Upper lobe of left lung (tissue), 6 donors: ENCODE measurements at regions not wholly inside any gene's neighbourhood (a gene's known extent, or its start where the extent isn't known, plus 50 kb on each side); places are given as distances from the start of the nearest gene placed in this dataset.

Experiments used
- ATAC-seq, 2 donors: fragments of 200-7000 bp; cut with Tn5 transposase; one replicate each; pipeline ENCODE4 v1.9.1; 2022; ENCODE audit warnings: mild to moderate bottlenecking in 2 of 2, moderate library complexity in 2 of 2; ENCODE audit not compliant: low FRiP score in 2 of 2
- DNase-seq, 2 donors: peaks; one replicate each; pipeline ENCODE4 v3.0.0-alpha.2; 2019 to 2020
- H3K27ac ChIP-seq, 4 donors: fragments of 200-600 bp; sonication (generic); one replicate each; pipeline ENCODE4 v1.5.1; 2016 to 2019
- H3K27me3 ChIP-seq, 4 donors: fragments of 200-600 bp; sonication (generic); one replicate each; pipeline ENCODE4 v1.5.1; 2017 to 2019
- H3K36me3 ChIP-seq, 4 donors: fragments of 200-600 bp; sonication (generic); one replicate each; pipeline ENCODE4 v1.5.1; 2016 to 2019
- H3K4me1 ChIP-seq, 4 donors: fragments of 200-600 bp; sonication (generic); one replicate each; pipeline ENCODE4 v1.5.1; 2018 to 2019
- H3K4me3 ChIP-seq, 4 donors: fragments of 200-600 bp; sonication (generic); one replicate each; pipeline ENCODE4 v1.5.1; 2017 to 2019; ENCODE audit warnings: mild to moderate bottlenecking in 2 of 4, moderate library complexity in 1 of 4
- H3K9me3 ChIP-seq, 4 donors: fragments of 200-600 bp; sonication (generic); one replicate each; pipeline ENCODE4 v1.5.1; 2018 to 2019
- EP300 ChIP-seq, 4 donors: sonication (generic); formaldehyde crosslinking; IDR thresholded peaks; one replicate each; pipeline ENCODE4 v1.5.1; 2017; ENCODE audit warnings: antibody characterized with exemption in 4 of 4, control low read depth in 2 of 4
- POLR2A ChIP-seq, 4 donors: fragments of 450-650 bp; IDR thresholded peaks; one replicate each; pipeline ENCODE4 v1.5.1; 2016 to 2017; ENCODE audit warnings: antibody characterized with exemption in 4 of 4, mild to moderate bottlenecking in 2 of 4
- POLR2AphosphoS5 ChIP-seq, 2 donors: sonication (generic); formaldehyde crosslinking; IDR thresholded peaks; one replicate each; pipeline ENCODE4 v1.5.1; 2017; ENCODE audit warnings: antibody characterized with exemption in 2 of 2
- WGBS, 2 donors: methylation state at CpG; one replicate each; pipeline ENCODE4 v1.1.5; 2017 to 2018; 5-methylcytosine and 5-hydroxymethylcytosine counted together
- TF ChIP-seq, protein P1 (sequence below), 6 experiments: fragments of 450-650 bp in 4 of 6; fragments of 200-600 bp in 2 of 6; sonication (generic) in 2 of 6; IDR thresholded peaks; one replicate each; pipeline ENCODE4 v1.5.1; 2016 to 2019; ENCODE audit warnings: antibody characterized with exemption in 6 of 6
- donor health status: DM: no; HTN: no; CAD: no; lungs with moderate emphysema.
- donor health status: DM: no; HTN: yes; CAD: no; lungs with severe emphysema.

GRCh38 chr13:73259061-73260017, 200.5 kb downstream of the KLF5 start:
- TF ChIP-seq, protein P1, sequence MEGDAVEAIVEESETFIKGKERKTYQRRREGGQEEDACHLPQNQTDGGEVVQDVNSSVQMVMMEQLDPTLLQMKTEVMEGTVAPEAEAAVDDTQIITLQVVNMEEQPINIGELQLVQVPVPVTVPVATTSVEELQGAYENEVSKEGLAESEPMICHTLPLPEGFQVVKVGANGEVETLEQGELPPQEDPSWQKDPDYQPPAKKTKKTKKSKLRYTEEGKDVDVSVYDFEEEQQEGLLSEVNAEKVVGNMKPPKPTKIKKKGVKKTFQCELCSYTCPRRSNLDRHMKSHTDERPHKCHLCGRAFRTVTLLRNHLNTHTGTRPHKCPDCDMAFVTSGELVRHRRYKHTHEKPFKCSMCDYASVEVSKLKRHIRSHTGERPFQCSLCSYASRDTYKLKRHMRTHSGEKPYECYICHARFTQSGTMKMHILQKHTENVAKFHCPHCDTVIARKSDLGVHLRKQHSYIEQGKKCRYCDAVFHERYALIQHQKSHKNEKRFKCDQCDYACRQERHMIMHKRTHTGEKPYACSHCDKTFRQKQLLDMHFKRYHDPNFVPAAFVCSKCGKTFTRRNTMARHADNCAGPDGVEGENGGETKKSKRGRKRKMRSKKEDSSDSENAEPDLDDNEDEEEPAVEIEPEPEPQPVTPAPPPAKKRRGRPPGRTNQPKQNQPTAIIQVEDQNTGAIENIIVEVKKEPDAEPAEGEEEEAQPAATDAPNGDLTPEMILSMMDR (IDR thresholded peaks at IDR 0.05) = no peak
- TF ChIP-seq POLR2A (IDR thresholded peaks at IDR 0.05) (no peak), EP300 (IDR thresholded peaks at IDR 0.05) (no peak), POLR2AphosphoS5 (IDR thresholded peaks at IDR 0.05) (no peak)
- no peak overlapping the region for H3K4me3 ChIP-seq
- H3K36me3 ChIP-seq = no peaks in the 10 kb centered on the region
- no peaks in the 10 kb centered on the region for H3K9me3 ChIP-seq
- no peaks in the 10 kb centered on the region for H3K4me1 ChIP-seq
- H3K27me3 ChIP-seq = no peaks in the 10 kb centered on the region
- peak in 1 of 2 donors; percentile 15 for ATAC-seq
- no peak for DNase-seq
- WGBS, 2 donors = 58 to 66% methylated on average over 13 to 14 of the region's 14 CpGs
- no peak overlapping the region for H3K27ac ChIP-seq

- DNase-seq (no peak), ATAC-seq (no peak)
- Histone ChIP-seq H3K27ac (no peak overlapping the region), H3K27me3 (no peaks in the 10 kb centered on the region), H3K4me1 (no peaks in the 10 kb centered on the region), H3K9me3 (no peaks in the 10 kb centered on the region), H3K4me3 (no peak overlapping the region), H3K36me3 (no peaks in the 10 kb centered on the region)
- WGBS, 2 donors = 34 to 56% methylated on average over 4 of the region's 4 CpGs
- TF ChIP-seq EP300 (IDR thresholded peaks at IDR 0.05) (no peak), POLR2AphosphoS5 (IDR thresholded peaks at IDR 0.05) (no peak), POLR2A (IDR thresholded peaks at IDR 0.05) (no peak)
- TF ChIP-seq, protein P1 (IDR thresholded peaks at IDR 0.05) = no peak
Observed at GRCh38 chr13:73258406-73258805, 199.6 kb downstream of the KLF5 start.

- ATAC-seq (no peak), DNase-seq (no peak)
- H3K9me3 ChIP-seq = no peaks in the 10 kb centered on the region
- no peaks in the 10 kb centered on the region for H3K36me3 ChIP-seq
- TF ChIP-seq POLR2AphosphoS5 (IDR thresholded peaks at IDR 0.05) = no peak
- TF ChIP-seq POLR2A (IDR thresholded peaks at IDR 0.05) = no peak
- TF ChIP-seq, protein P1 (IDR thresholded peaks at IDR 0.05) = no peak
- no peak for TF ChIP-seq EP300 (IDR thresholded peaks at IDR 0.05)
- H3K27me3 ChIP-seq = no peaks in the 10 kb centered on the region
- H3K4me3 ChIP-seq = no peak overlapping the region
- no peaks in the 10 kb centered on the region for H3K4me1 ChIP-seq
- H3K27ac ChIP-seq = no peak overlapping the region
- WGBS, 2 donors = 54 to 59% methylated on average over 2 of the region's 2 CpGs
Observed at GRCh38 chr13:73254827-73255226, 196.0 kb downstream of the KLF5 start.

GRCh38 chr13:73251626-73252265, 192.9 kb downstream of the KLF5 start:
- ATAC-seq (no peak), DNase-seq (no peak)
- 89 to 94% methylated on average over 1 of the region's 1 CpG for WGBS, 2 donors

More at GRCh38 chr13:73251626-73252265, 192.9 kb downstream of the KLF5 start:
- H3K4me3 ChIP-seq = no peak overlapping the region
- H3K36me3 ChIP-seq = no peaks in the 10 kb centered on the region
- H3K27me3 ChIP-seq = no peaks in the 10 kb centered on the region
- H3K4me1 ChIP-seq = peaks cover 0 to 8% (median 5%) of the 10 kb centered on the region in 4 donors
- H3K9me3 ChIP-seq = no peaks in the 10 kb centered on the region
- no peak overlapping the region for H3K27ac ChIP-seq
- TF ChIP-seq POLR2A (IDR thresholded peaks at IDR 0.05) = no peak
- no peak for TF ChIP-seq EP300 (IDR thresholded peaks at IDR 0.05)
- no peak for TF ChIP-seq POLR2AphosphoS5 (IDR thresholded peaks at IDR 0.05)
- TF ChIP-seq, protein P1 (IDR thresholded peaks at IDR 0.05) = no peak
